DMS 273 (cell line): ENCODE measurements at regions not wholly inside any gene's neighbourhood (a gene's known extent, or its start where the extent isn't known, plus 50 kb on each side); places are given as distances from the start of the nearest gene placed in this dataset.

Source experiments
- DNase-seq: peaks from one replicate; lab custom pipeline; 2025; ENCODE audit not compliant: unreplicated experiment; lab: John Stamatoyannopoulos, UW

GRCh38 chr3:182436547-182436946 lies 356.8 kb upstream of the ATP11B start:
- no peak for DNase-seq

GRCh38 chr3:182438398-182438797 lies 354.9 kb upstream of the ATP11B start:
- DNase-seq, result no peak

- DNase-seq, result no peak
Observed at GRCh38 chr3:182440101-182440500, 353.2 kb upstream of the ATP11B start.

- no peak for DNase-seq
Observed at GRCh38 chr3:182445576-182445975, 347.7 kb upstream of the ATP11B start.

GRCh38 chr3:182450942-182451787 lies 342.1 kb upstream of the ATP11B start:
- DNase-seq, result no peak

- no peak for DNase-seq
Observed at GRCh38 chr3:182451871-182452270, 341.4 kb upstream of the ATP11B start.

GRCh38 chr3:182455011-182455410 lies 338.3 kb upstream of the ATP11B start:
- DNase-seq, result no peak

GRCh38 chr3:182460303-182460702 lies 333.0 kb upstream of the ATP11B start:
- DNase-seq, result no peak

GRCh38 chr3:182462152-182462551 lies 331.2 kb upstream of the ATP11B start:
- DNase-seq, result no peak

- no peak for DNase-seq
Observed at GRCh38 chr3:182464513-182465145, 328.7 kb upstream of the ATP11B start.

- no peak for DNase-seq
Observed at GRCh38 chr3:182465301-182466185, 327.8 kb upstream of the ATP11B start.

GRCh38 chr3:182469086-182469485 lies 324.2 kb upstream of the ATP11B start:
- DNase-seq, result no peak

- no peak for DNase-seq
Observed at GRCh38 chr3:182470187-182470586, 323.1 kb upstream of the ATP11B start.

GRCh38 chr3:182473191-182473710 lies 320.1 kb upstream of the ATP11B start:
- no peak for DNase-seq

GRCh38 chr3:182478369-182478768 lies 314.9 kb upstream of the ATP11B start:
- DNase-seq, result no peak

GRCh38 chr3:182479419-182480336 lies 313.6 kb upstream of the ATP11B start:
- DNase-seq, result no peak

GRCh38 chr3:182482705-182483104 lies 310.6 kb upstream of the ATP11B start:
- DNase-seq, result no peak

- DNase-seq, result no peak
Observed at GRCh38 chr3:182484682-182485081, 308.6 kb upstream of the ATP11B start.

GRCh38 chr3:182485301-182485700 lies 308.0 kb upstream of the ATP11B start:
- DNase-seq, result no peak

GRCh38 chr3:182486463-182486862 lies 306.8 kb upstream of the ATP11B start:
- no peak for DNase-seq
